Lower leg skin (tissue), 4 donors: ENCODE measurements at regions not wholly inside any gene's neighbourhood (a gene's known extent, or its start where the extent isn't known, plus 50 kb on each side); places are given as distances from the start of the nearest gene placed in this dataset.

Source experiments
- DNase-seq, 2 donors: peaks; one replicate each; pipeline ENCODE4 v3.0.0-alpha.2; 2019; ENCODE audit warnings: low spot score in 2 of 2
- H3K4me3 ChIP-seq: fragments of 200-600 bp; sonication (generic); 2 replicates; pipeline ENCODE4 v1.5.1; 2017; ENCODE audit warnings: mild to moderate bottlenecking, low read depth; ENCODE audit not compliant: poor library complexity, severe bottlenecking
- CTCF ChIP-seq, 3 donors: fragments of 450-650 bp; IDR thresholded peaks; one replicate each; pipeline ENCODE4 v1.5.1; 2016; ENCODE audit warnings: antibody characterized with exemption in 3 of 3, mild to moderate bottlenecking in 3 of 3, moderate library complexity in 2 of 3
- POLR2A ChIP-seq, 2 donors: fragments of 450-650 bp; IDR thresholded peaks; one replicate each; pipeline ENCODE4 v1.6.1; 2016 to 2017; ENCODE audit warnings: antibody characterized with exemption in 2 of 2, mild to moderate bottlenecking in 1 of 2, moderate library complexity in 1 of 2
- WGBS, 2 donors: methylation state at CpG; one replicate each; pipeline ENCODE4 v1.1.5; 2018; 5-methylcytosine and 5-hydroxymethylcytosine counted together
- intact Hi-C: fragments of 100-400 bp; cut with DNase I; formaldehyde crosslinking; loops from one replicate; pipeline ENCODE4 v1.15.0; 2023; ENCODE audit warnings: low total_unique reads

DNA sequence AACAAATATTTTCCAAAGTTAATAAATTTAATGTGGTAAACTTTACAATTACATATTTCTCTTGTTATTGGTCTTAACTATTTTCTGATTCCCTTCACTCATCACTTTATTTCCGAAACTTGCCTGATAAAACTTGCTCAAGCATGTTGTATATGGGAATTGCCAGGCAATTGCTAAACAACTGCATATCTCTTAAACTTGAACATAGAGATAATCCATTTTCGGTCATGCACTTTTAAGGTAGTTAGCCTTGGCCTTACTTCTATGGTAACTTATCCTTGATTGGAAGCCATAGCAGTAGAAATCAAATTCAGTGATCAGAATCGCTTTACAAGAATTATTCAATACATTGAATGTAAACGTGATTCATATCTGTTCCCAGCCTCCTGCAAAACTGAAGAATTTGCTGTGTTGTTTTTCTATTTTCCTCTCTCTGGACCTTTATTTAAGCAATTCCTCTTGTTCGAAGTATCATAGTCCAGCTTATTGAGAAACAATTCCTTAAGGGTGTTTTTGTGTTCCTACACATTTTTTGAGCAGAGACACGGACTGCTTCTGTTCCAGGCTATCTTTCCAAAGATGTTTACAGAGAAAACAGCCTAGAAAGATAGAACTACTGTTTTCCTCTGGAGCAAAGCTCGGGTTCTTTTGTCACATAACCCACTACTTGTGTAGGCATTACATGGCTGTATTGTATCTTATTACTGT is 674.3 kb downstream of the IRS1 start:
- DNase-seq = no peak
- H3K4me3 ChIP-seq = no peak overlapping the region
- TF ChIP-seq POLR2A (IDR thresholded peaks at IDR 0.05) = no peak
- TF ChIP-seq CTCF (IDR thresholded peaks at IDR 0.05) = no peak
- intact Hi-C loops = no loop called here
- WGBS, 2 donors = 40 to 42% methylated on average over 7 of the region's 7 CpGs

GRCh38 chr2:226124548-226125011 is 675.0 kb downstream of the IRS1 start:
- intact Hi-C loops = no loop called here
- 13 to 14% methylated on average over 2 of the region's 2 CpGs for WGBS, 2 donors
- TF ChIP-seq POLR2A (IDR thresholded peaks at IDR 0.05) (no peak), CTCF (IDR thresholded peaks at IDR 0.05) (no peak)
- H3K4me3 ChIP-seq = no peak overlapping the region
- DNase-seq = no peak

GRCh38 chr2:226123300-226123699 is 676.3 kb downstream of the IRS1 start:
- TF ChIP-seq CTCF (IDR thresholded peaks at IDR 0.05) = no peak
- TF ChIP-seq POLR2A (IDR thresholded peaks at IDR 0.05) = no peak
- no peak for DNase-seq
- 5 to 7% methylated on average over 3 of the region's 3 CpGs for WGBS, 2 donors
- intact Hi-C loops = no loop called here
- H3K4me3 ChIP-seq = no peak overlapping the region

DNA sequence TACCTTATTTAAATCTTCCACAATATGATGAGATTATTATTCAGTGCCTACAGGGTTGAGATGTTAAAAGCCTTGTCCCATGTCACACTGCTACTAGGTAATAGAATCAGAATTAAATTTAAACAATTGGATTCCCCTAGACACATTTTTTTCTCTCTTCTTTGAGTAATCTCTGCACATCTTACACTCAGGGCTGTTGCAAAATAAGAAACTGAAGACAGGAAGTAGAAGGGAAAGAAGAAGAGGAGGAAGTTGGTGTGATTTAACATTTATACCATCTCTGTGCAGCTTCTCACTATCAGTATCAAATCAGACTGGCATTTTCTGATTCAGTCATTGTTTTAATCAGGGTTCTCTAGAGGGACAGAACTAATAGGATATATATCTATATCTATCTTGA is 677.6 kb downstream of the IRS1 start:
- H3K4me3 ChIP-seq = no peak overlapping the region
- no peak for DNase-seq
- intact Hi-C loops = no loop called here
- TF ChIP-seq CTCF (IDR thresholded peaks at IDR 0.05) = no peak
- no peak for TF ChIP-seq POLR2A (IDR thresholded peaks at IDR 0.05)

- WGBS, 2 donors = 43 to 55% methylated on average over 4 of the region's 4 CpGs
- H3K4me3 ChIP-seq = no peak overlapping the region
- no peak for DNase-seq
- no peak for TF ChIP-seq CTCF (IDR thresholded peaks at IDR 0.05)
- no peak for TF ChIP-seq POLR2A (IDR thresholded peaks at IDR 0.05)
- intact Hi-C loops = no loop called here
These were observed 678.4 kb downstream of the IRS1 start for GRCh38 chr2:226121046-226121738.
